ENCODE measurements at regions not wholly inside any gene's neighbourhood (a gene's known extent, or its start where the extent isn't known, plus 50 kb on each side); places are given as distances from the start of the nearest gene placed in this dataset.

GRCh38 chr4:144574000-144574399 is 72.0 kb upstream of the HHIP start:
- no peak for TF ChIP-seq POLR2A (IDR thresholded peaks at IDR 0.05)
- TF ChIP-seq CTCF (IDR thresholded peaks at IDR 0.05) = no peak

All from lower leg skin (tissue), 3 donors.